Astrocyte of the spinal cord (primary cell): ENCODE measurements at regions not wholly inside any gene's neighbourhood (a gene's known extent, or its start where the extent isn't known, plus 50 kb on each side); places are given as distances from the start of the nearest gene placed in this dataset.
"Not testable (repeated sequence)": the region's sequence is repeated elsewhere in the genome, so short reads cannot be mapped to it uniquely, and the experiment has no call there.

Experiments used
- DNase-seq: peaks from one replicate; pipeline ENCODE4 v3.0.0; 2011; ENCODE audit warnings: low read depth, low spot score
- H3K4me3 ChIP-seq: 2 replicates; pipeline ENCODE4 v1.5.1; 2011; ENCODE audit warnings: low read depth, mild to moderate bottlenecking, low read length, moderate library complexity
- in situ Hi-C: cut with HindIII; loops from 2 replicates; pipeline ENCODE4 v1.10.0; 2017; ENCODE audit warnings: low sequenced_read_pairs
- TF ChIP-seq, protein P1 (sequence below): IDR thresholded peaks from 2 replicates; pipeline ENCODE4 v1.5.1; 2012; ENCODE audit warnings: low read depth, mild to moderate bottlenecking, low read length, inconsistent platforms

DNA sequence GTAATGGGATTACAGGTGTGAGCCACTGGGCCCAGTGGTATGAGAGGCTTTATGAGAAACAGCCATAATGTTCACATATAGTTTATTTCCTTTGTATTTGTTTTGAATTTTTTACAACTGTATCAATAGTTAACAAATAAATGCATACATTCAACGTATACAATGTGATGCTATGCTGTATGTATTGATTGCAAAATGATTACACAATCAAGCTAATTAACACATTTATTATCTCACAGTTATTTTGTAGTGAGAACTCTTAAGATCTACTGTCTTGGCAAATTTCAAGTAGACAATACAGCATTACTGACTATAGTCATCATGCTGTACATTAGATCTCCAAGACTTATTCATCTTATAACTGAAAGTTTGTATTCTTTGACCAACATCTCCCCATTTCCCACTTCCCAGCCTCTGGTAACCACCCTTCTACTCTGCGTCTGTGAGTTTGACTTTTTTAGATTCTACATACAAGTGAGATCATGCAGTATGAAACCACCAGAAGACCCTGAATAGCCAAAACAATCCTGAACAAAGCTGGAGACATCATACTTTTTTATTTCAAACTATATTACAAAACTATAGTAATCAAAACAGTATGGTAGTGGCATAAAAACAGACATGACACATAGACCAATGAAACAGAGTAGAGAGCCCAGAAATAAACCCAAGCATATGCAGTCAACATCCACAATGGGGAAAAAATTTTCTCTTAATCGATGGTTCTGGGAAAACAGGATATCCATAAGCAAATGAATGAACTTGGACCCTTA, 157.2 kb upstream of the RREB1 start:
- H3K4me3 ChIP-seq = no peak overlapping the region
- in situ Hi-C loops = no loop called here
- TF ChIP-seq, protein P1, sequence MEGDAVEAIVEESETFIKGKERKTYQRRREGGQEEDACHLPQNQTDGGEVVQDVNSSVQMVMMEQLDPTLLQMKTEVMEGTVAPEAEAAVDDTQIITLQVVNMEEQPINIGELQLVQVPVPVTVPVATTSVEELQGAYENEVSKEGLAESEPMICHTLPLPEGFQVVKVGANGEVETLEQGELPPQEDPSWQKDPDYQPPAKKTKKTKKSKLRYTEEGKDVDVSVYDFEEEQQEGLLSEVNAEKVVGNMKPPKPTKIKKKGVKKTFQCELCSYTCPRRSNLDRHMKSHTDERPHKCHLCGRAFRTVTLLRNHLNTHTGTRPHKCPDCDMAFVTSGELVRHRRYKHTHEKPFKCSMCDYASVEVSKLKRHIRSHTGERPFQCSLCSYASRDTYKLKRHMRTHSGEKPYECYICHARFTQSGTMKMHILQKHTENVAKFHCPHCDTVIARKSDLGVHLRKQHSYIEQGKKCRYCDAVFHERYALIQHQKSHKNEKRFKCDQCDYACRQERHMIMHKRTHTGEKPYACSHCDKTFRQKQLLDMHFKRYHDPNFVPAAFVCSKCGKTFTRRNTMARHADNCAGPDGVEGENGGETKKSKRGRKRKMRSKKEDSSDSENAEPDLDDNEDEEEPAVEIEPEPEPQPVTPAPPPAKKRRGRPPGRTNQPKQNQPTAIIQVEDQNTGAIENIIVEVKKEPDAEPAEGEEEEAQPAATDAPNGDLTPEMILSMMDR = no peak
- no peak for DNase-seq

DNA sequence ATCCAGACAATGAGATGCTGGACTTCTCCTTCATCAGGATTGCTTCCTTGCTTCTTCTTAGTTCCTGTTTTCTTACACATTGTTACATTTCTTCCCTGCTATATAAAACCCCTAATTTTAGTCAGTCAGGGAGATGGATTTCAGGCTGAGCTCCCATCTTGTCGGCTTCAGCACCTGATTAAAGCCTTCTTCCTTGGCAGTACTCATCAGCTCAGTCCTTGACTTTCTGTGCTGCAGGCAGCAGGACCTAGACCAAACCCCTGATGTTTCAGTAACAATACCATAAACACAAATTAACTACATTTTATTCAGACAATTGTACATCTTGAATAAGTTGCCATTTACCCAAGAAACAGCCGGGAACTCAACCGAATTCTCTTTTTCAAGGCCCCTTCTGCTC, 156.4 kb upstream of the RREB1 start:
- TF ChIP-seq, protein P1 = no peak
- DNase-seq = no peak
- in situ Hi-C loops = no loop called here
- no peak overlapping the region for H3K4me3 ChIP-seq

DNA sequence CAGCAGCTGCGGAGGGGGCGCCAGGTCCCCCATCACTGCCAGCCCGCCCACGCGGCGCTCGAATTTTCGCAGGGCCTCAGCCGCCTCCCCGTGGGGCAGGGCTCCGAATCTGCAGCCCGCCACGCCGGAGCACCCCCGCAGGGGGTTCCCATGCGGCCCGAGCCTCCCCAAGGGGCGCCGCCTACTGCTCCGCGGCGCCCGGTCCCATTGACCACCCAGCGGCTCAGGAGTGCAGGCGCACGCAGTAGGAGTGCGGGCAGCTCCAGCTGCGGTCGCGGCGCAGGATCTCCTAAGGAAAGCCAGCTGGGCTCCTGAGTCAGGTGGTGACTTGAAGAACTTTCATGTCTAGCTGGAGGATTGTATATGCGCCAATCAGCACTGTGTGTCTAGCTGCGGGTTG, 155.3 kb upstream of the RREB1 start:
- in situ Hi-C loops = no loop called here

DNA sequence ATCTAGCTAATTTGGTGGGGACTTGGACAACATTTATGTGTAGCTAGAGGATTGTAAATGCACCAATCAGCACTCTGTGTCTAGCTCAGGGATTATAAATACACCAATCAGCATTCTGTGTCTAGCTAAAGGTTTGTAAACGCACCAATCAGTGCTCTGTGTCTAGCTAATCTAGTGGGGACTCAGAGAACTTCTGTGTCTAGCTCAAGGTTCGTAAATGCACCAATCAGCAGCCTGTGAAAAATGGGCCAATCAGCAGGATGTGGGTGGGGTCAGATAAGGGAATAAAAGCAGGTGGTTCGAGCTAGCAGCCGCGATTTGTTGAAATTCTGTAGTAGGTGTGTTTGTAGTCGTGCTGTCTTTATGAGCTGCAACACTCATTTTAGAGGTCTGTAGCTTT, 154.8 kb upstream of the RREB1 start:
- in situ Hi-C loops, DNase-seq, H3K4me3 ChIP-seq: not testable (repeated sequence)

More for the DNA sequence above, 155.3 kb upstream of the RREB1 start:
- no peak for DNase-seq
- TF ChIP-seq, protein P1 = no peak
- H3K4me3 ChIP-seq = no peak overlapping the region

DNA sequence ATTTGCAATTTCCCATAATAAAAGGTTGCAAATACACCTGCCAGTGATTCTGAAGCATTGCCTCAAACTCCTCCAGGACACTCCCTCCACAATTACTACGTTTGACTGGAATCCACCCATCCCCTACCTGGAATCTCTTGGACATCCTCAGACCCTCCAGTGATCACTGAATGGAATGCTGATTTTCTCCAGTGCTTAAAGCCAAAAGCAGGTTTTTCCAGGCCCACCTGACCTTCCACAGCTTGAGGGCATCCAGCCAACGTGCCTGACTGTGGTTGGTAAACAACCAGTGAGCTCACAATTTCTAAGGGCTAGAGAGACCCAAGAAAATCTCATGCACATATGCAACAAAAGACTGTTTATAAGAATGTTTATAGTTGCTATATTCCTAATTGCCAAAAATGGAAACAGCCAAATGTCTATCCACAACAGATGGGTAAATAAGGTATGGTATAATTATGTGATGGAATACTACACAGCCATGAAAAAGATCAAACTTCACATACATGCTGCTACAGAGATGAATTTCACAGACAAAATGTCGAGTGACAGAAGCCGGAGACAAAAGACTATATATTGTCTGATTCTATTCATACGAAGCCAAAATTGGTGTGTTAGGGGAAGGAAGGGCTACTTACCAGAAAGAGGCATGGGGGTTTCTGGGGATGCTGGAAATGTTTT, 147.1 kb upstream of the RREB1 start:
- in situ Hi-C loops = no loop called here
- H3K4me3 ChIP-seq = no peak overlapping the region
- DNase-seq = no peak
- TF ChIP-seq, protein P1 = no peak

DNA sequence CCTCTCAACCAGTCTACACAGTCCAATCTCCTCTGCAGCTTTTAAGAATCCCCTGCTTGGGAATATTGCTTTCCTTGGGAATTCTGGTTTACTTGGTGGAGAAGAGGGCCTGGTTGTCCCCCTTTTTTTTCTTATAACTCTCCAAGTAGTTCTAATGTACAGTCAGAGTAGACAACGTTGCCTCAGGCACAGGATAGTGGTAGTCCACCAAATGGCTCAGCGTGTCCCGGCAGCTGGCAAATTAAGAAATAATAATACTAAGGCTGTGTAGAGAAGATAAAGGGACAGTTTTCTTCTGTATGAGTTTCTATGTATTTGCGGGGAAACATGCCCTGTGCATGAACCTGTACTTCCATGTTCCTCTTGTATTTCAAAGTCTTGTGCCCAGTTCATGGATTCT, 145.7 kb upstream of the RREB1 start:
- TF ChIP-seq, protein P1 = no peak
- H3K4me3 ChIP-seq = no peak overlapping the region
- no peak for DNase-seq
- in situ Hi-C loops = no loop called here

DNA sequence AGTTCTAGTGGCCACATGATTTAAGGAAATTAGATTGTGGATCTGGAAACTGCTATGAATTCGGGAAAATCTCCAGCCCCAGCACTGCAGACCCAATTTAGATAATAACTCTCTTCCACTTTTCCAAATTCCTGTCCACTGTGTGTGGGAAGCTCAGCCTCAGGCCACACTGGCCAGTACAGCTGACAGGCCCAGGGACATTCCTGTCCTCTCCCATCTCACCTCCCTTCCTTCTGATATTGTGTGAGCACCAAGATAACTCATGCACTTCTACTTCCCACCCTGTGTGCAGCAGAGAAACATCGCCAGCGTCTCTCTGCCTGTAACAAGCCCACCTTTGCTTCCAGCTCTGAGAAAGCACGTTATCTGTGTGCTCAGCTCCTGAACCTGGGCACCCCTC, 145.1 kb upstream of the RREB1 start:
- TF ChIP-seq, protein P1 = no peak
- no peak overlapping the region for H3K4me3 ChIP-seq
- in situ Hi-C loops = no loop called here
- no peak for DNase-seq

DNA sequence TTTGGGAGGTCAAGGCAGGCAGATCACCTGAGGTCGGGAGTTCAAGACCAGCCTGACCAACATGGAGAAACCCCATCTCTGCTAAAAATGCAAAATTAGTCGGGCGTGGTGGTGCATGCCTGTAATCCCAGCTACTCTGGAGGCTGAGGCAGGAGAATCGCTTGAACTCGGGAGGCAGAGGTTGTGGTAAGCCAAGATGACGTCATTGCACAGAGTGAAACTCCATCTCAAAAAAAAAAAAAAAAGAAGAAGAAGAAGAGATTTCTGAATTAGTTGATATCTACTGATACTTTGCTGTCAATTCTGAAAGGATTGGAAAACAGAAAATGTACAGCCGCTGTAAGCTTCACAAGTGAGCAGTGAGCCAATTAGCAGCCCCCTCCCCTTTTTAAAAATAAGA, 144.4 kb upstream of the RREB1 start:
- in situ Hi-C loops, DNase-seq: not testable (repeated sequence)

More for the DNA sequence above, 144.4 kb upstream of the RREB1 start:
- not testable (repeated sequence) for H3K4me3 ChIP-seq
